ENCODE measurements at regions not wholly inside any gene's neighbourhood (a gene's known extent, or its start where the extent isn't known, plus 50 kb on each side); places are given as distances from the start of the nearest gene placed in this dataset.

DNA sequence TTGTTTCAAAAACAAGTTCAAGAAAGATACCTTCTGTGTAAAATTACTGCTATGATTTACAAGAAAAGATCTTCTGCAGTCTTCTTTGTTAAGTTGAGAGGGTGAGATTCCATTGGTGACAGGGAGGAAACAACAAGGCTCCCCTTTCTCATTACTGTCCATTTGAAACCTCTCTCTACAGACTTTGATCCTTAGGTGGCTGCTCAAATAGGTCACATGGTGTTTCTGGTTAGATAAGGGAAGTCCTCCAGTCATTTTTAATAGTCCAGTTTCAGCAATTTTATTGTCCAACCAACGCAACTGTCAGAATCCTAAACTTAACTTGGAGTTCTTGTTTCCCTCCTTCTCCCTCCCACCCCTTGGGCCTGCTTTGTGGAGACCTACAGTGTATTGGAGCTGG, 390.4 kb downstream of the EFNB2 start:
- H3K27ac ChIP-seq, result no peak overlapping the region
- intact Hi-C loops (cut with DNase I; ENCODE audit: low total_unique reads), result no loop called here

DNA sequence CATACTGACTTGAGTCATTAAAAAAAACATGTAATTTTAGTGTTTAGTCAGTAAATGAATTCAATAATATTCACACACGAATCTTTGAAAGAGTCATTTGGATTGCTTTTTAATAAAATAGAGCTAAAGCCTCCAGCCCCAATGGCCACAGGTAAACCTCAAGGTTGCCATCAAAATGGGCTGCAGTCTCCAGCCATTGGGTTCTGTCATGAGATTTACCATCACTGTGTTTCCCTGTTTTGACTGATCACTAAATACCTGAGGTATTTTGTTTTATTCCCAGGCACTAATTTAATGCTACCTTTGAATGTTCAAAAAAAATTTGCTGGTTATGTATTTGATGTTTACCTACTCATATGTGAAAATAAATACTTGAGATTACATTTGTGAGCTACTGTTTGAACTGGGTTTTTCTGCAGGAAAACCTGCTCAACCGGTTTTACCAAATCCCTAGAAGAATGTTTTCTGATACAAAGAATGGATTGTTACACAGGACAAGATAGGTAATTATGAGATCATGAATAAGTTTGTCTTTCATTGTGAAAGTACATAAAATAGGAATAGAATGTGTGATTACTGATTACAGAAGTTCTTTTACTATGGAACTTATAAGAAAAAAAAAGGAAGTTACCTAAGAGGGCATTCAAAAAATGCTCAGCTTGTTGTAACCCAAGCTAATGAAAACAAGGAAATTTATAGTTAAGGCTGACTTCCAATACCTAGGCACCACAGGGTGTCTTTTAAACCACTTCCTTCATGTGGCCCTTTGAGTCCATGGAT, 391.3 kb downstream of the EFNB2 start:
- Histone ChIP-seq H3K9me3 (no peaks in the 10 kb centered on the region), H3K27me3 (no peaks in the 10 kb centered on the region), H3K36me3 (no peaks in the 10 kb centered on the region), H3K4me1 (no peaks in the 10 kb centered on the region), H3K27ac (no peak overlapping the region), H3K4me3 (no peak overlapping the region)
- intact Hi-C loops (cut with DNase I; ENCODE audit: low total_unique reads), result no loop called here
- TF ChIP-seq CTCF (IDR thresholded peaks at IDR 0.05), result no peak
- no peak for DNase-seq

More for the DNA sequence above, 390.4 kb downstream of the EFNB2 start:
- H3K9me3 ChIP-seq, result no peaks in the 10 kb centered on the region
- DNase-seq, result no peak
- no peak overlapping the region for H3K4me3 ChIP-seq
- no peaks in the 10 kb centered on the region for H3K4me1 ChIP-seq
- no peak for TF ChIP-seq CTCF (IDR thresholded peaks at IDR 0.05)
- no peaks in the 10 kb centered on the region for H3K36me3 ChIP-seq
- H3K27me3 ChIP-seq, result no peaks in the 10 kb centered on the region

DNA sequence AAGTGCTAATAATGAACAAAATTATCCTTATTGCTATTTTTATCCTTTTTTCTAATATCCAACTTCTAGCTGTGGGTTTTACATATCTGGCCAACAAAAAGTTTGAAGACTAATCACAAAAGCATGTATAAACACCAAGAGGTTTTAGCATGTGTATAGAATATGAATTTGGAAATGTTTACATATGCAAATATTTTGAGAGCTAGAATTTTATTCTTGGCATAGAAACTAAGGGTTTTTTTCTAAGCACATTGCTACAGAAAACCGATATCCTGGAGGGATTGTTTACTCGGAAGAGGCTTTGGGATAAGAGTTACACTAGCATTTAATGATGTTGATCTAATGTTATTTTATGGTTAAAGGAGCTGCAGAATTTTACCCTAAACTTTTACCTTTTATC, 392.1 kb downstream of the EFNB2 start:
- intact Hi-C loops (cut with DNase I; ENCODE audit: low total_unique reads), result no loop called here

GRCh38 chr13:106140476-106140875, 395.0 kb downstream of the EFNB2 start:
- no peaks in the 10 kb centered on the region for H3K36me3 ChIP-seq
- H3K4me3 ChIP-seq, result no peak overlapping the region
- H3K9me3 ChIP-seq, result no peaks in the 10 kb centered on the region
- DNase-seq, result no peak
- H3K4me1 ChIP-seq, result no peaks in the 10 kb centered on the region
- no peak overlapping the region for H3K27ac ChIP-seq
- H3K27me3 ChIP-seq, result no peaks in the 10 kb centered on the region
- TF ChIP-seq CTCF (IDR thresholded peaks at IDR 0.05), result no peak
- intact Hi-C loops (cut with DNase I; ENCODE audit: low total_unique reads), result no loop called here

More for the DNA sequence above, 392.1 kb downstream of the EFNB2 start:
- Histone ChIP-seq H3K27ac (no peak overlapping the region), H3K9me3 (no peaks in the 10 kb centered on the region), H3K4me1 (no peaks in the 10 kb centered on the region), H3K27me3 (no peaks in the 10 kb centered on the region), H3K4me3 (no peak overlapping the region), H3K36me3 (no peaks in the 10 kb centered on the region)
- no peak for TF ChIP-seq CTCF (IDR thresholded peaks at IDR 0.05)
- DNase-seq, result no peak

GRCh38 chr13:106139942-106140341, 395.5 kb downstream of the EFNB2 start:
- Histone ChIP-seq H3K9me3 (no peaks in the 10 kb centered on the region), H3K27me3 (no peaks in the 10 kb centered on the region), H3K4me1 (no peaks in the 10 kb centered on the region), H3K4me3 (no peak overlapping the region), H3K27ac (no peak overlapping the region), H3K36me3 (no peaks in the 10 kb centered on the region)
- TF ChIP-seq CTCF (IDR thresholded peaks at IDR 0.05), result no peak
- DNase-seq, result no peak
- intact Hi-C loops (cut with DNase I; ENCODE audit: low total_unique reads), result no loop called here
